ENCODE measurements at regions not wholly inside any gene's neighbourhood (a gene's known extent, or its start where the extent isn't known, plus 50 kb on each side); places are given as distances from the start of the nearest gene placed in this dataset.

DNA sequence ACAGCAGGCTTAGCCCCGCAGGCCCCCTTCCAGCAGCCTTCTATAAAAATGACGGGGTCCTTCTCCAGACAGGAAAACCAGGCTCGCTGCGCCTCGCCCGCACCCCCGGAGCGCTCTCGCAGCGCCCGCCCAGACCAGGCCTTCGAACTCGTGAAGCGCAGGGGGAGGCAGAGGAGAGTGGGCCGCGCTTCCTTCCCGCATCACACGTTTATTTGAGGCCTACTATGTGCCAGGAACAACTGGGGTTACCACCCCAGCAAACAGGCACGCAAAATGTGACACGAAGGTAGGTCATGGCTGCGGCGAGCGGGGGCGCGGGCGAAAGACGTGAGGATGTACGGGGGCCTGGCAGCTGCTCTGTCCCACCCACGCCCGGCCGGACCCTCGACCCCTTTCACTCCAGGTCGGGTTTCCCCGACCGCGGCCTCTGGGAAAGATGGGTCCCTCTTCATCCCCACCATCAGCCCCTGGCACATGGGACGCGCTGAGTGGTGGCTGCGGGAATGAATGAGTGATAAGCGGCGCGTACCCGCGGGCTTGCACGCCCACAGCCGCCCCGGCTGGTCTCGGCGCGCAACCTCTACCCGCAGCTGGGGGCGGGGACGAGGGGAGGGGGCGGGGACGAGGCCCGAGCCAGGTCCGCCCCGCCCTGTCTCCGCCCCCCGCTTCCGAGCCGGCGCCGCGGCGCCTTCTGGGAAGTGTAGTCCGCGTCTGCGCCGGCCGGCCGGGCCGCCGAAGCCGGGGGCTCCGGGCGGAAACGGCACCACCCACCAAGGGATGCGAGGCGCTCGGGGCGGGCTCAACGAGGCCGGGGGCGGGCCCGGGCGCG is 59.1 kb downstream of the ZNF467 start:
- peak overlapping the region; percentile 43; the same call in 1 of the 2 replicates for H3K9ac ChIP-seq (ENCODE audit: low read length)
- no peaks in the 10 kb centered on the region; the same call in 1 of the 2 replicates for H3K9me3 ChIP-seq (replicated peaks; ENCODE audit: insufficient read depth, low read length)
- H3K27ac ChIP-seq (ENCODE audit: low read length): no peak overlapping the region
- peak overlapping the region; percentile 97 for H3K4me2 ChIP-seq (ENCODE audit: low read depth, low read length)
- TF ChIP-seq EZH2 (optimal IDR thresholded peaks at IDR 0.05; ENCODE audit: low read depth, low read length) (no peak), EZH2phosphoT487 (IDR thresholded peaks at IDR 0.05; ENCODE audit: low read length) (no peak)
- TF ChIP-seq, protein P1, sequence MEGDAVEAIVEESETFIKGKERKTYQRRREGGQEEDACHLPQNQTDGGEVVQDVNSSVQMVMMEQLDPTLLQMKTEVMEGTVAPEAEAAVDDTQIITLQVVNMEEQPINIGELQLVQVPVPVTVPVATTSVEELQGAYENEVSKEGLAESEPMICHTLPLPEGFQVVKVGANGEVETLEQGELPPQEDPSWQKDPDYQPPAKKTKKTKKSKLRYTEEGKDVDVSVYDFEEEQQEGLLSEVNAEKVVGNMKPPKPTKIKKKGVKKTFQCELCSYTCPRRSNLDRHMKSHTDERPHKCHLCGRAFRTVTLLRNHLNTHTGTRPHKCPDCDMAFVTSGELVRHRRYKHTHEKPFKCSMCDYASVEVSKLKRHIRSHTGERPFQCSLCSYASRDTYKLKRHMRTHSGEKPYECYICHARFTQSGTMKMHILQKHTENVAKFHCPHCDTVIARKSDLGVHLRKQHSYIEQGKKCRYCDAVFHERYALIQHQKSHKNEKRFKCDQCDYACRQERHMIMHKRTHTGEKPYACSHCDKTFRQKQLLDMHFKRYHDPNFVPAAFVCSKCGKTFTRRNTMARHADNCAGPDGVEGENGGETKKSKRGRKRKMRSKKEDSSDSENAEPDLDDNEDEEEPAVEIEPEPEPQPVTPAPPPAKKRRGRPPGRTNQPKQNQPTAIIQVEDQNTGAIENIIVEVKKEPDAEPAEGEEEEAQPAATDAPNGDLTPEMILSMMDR (IDR thresholded peaks at IDR 0.05; ENCODE audit: low read length): no peak
- peak; percentile 94 for DNase-seq
- H3F3A ChIP-seq (ENCODE audit: insufficient read depth, low read length): peaks cover 5% of the 10 kb centered on the region
- H4K20me1 ChIP-seq (ENCODE audit: insufficient read depth, low read length): no peaks in the 10 kb centered on the region
- H3K27me3 ChIP-seq (replicated peaks; ENCODE audit: insufficient read depth, low read length): peaks cover 11% of the 10 kb centered on the region; the same call in 1 of the 2 replicates
- H3K4me1 ChIP-seq (ENCODE audit: low read length): 0 out of 2 replicates have a peak, but pooled peaks cover 3% of the 10 kb centered on the region
- H3K4me3 ChIP-seq (ENCODE audit: low read length): peak overlapping the region; percentile 81
- H3K36me3 ChIP-seq (replicated peaks; ENCODE audit: insufficient read depth, low read length): no peaks in the 10 kb centered on the region
- peak overlapping the region; percentile 99 for H2AFZ ChIP-seq (ENCODE audit: low read length)
- H3K79me2 ChIP-seq (ENCODE audit: low read length): no peaks in the 10 kb centered on the region
- H3K9me2 ChIP-seq (replicated peaks; ENCODE audit: insufficient read depth, low read length): no peaks in the 10 kb centered on the region

DNA sequence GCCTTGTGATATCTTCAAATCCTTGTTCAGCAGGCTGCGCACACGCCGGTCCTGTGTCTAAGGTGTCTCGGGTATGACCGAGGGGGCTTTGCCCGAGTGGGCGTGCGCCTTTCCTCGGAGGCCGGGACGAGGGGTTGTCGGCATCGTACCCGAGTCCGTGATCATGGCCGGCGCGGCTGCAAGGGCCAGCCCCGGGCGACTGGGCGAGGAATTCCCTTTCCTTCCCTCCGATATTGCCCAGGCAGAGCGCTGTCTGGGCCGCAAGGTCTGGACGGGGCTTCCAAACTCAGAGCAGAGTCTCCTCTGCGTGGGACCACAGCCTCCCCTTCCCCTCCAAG is 59.7 kb downstream of the ZNF467 start:
- Histone ChIP-seq H3K27ac (ENCODE audit: low read length) (no peak overlapping the region), H3K9ac (ENCODE audit: low read length) (no peak overlapping the region), H3K9me2 (replicated peaks; ENCODE audit: insufficient read depth, low read length) (no peaks in the 10 kb centered on the region), H3K4me3 (ENCODE audit: low read length) (no peak overlapping the region), H3F3A (ENCODE audit: insufficient read depth, low read length) (peaks cover 5% of the 10 kb centered on the region), H3K4me2 (ENCODE audit: low read depth, low read length) (no peak overlapping the region), H3K27me3 (replicated peaks; ENCODE audit: insufficient read depth, low read length) (peaks cover 11% of the 10 kb centered on the region; the same call in 1 of the 2 replicates), H3K9me3 (replicated peaks; ENCODE audit: insufficient read depth, low read length) (no peaks in the 10 kb centered on the region; the same call in 1 of the 2 replicates), H2AFZ (ENCODE audit: low read length) (no peak overlapping the region; the same call in 1 of the 2 replicates), H3K4me1 (ENCODE audit: low read length) (0 out of 2 replicates have a peak, but pooled peaks cover 3% of the 10 kb centered on the region), H3K79me2 (ENCODE audit: low read length) (no peaks in the 10 kb centered on the region), H4K20me1 (ENCODE audit: insufficient read depth, low read length) (no peaks in the 10 kb centered on the region), H3K36me3 (replicated peaks; ENCODE audit: insufficient read depth, low read length) (no peaks in the 10 kb centered on the region)
- DNase-seq: no peak
- TF ChIP-seq EZH2 (optimal IDR thresholded peaks at IDR 0.05; ENCODE audit: low read depth, low read length) (no peak), EZH2phosphoT487 (IDR thresholded peaks at IDR 0.05; ENCODE audit: low read length) (no peak)
- TF ChIP-seq, protein P1 (IDR thresholded peaks at IDR 0.05; ENCODE audit: low read length): no peak

DNA sequence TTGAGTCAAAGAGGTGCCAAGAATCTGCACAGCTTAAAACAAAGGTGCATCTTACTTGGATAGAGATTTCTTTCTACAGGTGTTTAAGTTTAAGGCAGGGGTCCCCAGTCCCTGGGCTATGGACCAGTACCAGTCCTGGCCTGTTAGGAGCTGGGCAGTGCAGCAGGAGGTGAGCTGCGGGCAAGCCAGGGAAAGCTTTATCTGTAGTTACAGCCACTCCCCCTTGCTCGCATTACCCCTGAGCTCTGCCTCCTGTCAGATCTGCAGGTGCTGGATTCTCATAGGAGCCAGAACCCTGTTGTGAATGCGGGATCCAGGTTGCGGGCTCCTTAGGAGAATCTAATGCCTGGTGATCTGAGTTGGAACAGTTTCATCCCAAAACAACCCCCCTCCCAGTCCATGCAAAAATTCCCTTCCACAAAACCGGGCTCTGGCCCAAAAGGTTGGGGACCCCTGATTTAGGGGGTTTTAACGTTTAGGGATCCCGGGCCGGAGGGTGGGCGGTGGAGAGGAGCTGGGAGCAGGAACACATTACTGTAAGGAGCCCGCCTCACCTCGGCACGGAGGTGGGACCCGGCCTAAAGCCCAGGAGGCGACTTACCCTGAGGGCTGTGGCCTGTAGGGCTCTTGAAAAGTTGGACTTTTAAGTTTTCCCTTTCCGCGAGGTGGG is 60.2 kb downstream of the ZNF467 start:
- Histone ChIP-seq H3K4me3 (ENCODE audit: low read length) (no peak overlapping the region), H3K9me3 (replicated peaks; ENCODE audit: insufficient read depth, low read length) (no peaks in the 10 kb centered on the region; the same call in 1 of the 2 replicates), H3K27me3 (replicated peaks; ENCODE audit: insufficient read depth, low read length) (peaks cover 11% of the 10 kb centered on the region; the same call in 1 of the 2 replicates), H3K9ac (ENCODE audit: low read length) (no peak overlapping the region), H3K79me2 (ENCODE audit: low read length) (no peaks in the 10 kb centered on the region), H3K27ac (ENCODE audit: low read length) (no peak overlapping the region), H4K20me1 (ENCODE audit: insufficient read depth, low read length) (no peaks in the 10 kb centered on the region), H3K9me2 (replicated peaks; ENCODE audit: insufficient read depth, low read length) (no peaks in the 10 kb centered on the region), H3K4me1 (ENCODE audit: low read length) (0 out of 2 replicates have a peak, but pooled peaks cover 3% of the 10 kb centered on the region), H2AFZ (ENCODE audit: low read length) (no peak overlapping the region), H3K36me3 (replicated peaks; ENCODE audit: insufficient read depth, low read length) (no peaks in the 10 kb centered on the region), H3K4me2 (ENCODE audit: low read depth, low read length) (no peak overlapping the region), H3F3A (ENCODE audit: insufficient read depth, low read length) (peaks cover 5% of the 10 kb centered on the region)
- no peak for DNase-seq
- TF ChIP-seq EZH2 (optimal IDR thresholded peaks at IDR 0.05; ENCODE audit: low read depth, low read length) (no peak), EZH2phosphoT487 (IDR thresholded peaks at IDR 0.05; ENCODE audit: low read length) (no peak)
- TF ChIP-seq, protein P1 (IDR thresholded peaks at IDR 0.05; ENCODE audit: low read length): no peak
